Left lung (tissue), 4 donors: ENCODE measurements at regions not wholly inside any gene's neighbourhood (a gene's known extent, or its start where the extent isn't known, plus 50 kb on each side); places are given as distances from the start of the nearest gene placed in this dataset.

Experiments
- ATAC-seq: fragments of 200-7000 bp; cut with Tn5 transposase; one replicate; pipeline ENCODE4 v1.9.1; 2020; ENCODE audit warnings: moderate library complexity
- DNase-seq, 4 donors: peaks; one replicate each; pipeline ENCODE4 v3.0.0-alpha.2; 2013 to 2020
- H3K27ac ChIP-seq, 2 donors: fragments of 200-600 bp; sonication (generic) in 1 of 2; one replicate each; pipeline versions ENCODE4 v1.5.0 to v1.8.0; 2020 to 2021
- H3K27me3 ChIP-seq, 2 donors: fragments of 200-600 bp; sonication (generic) in 1 of 2; one replicate each; pipeline versions ENCODE4 v1.5.0 to v1.8.0; 2020 to 2021
- H3K36me3 ChIP-seq, 2 donors: fragments of 200-600 bp; sonication (generic) in 1 of 2; one replicate each; pipeline versions ENCODE4 v1.5.0 to v1.8.0; 2020 to 2021
- H3K4me1 ChIP-seq, 2 donors: fragments of 200-600 bp; one replicate each; pipeline ENCODE4 v1.8.0; 2021
- H3K4me3 ChIP-seq, 2 donors: fragments of 200-600 bp; sonication (generic) in 1 of 2; one replicate each; pipeline versions ENCODE4 v1.5.0 to v1.8.0; 2020 to 2021; ENCODE audit warnings: mild to moderate bottlenecking in 1 of 2
- H3K9me3 ChIP-seq, 2 donors: fragments of 200-600 bp; sonication (generic) in 1 of 2; one replicate each; pipeline versions ENCODE4 v1.5.0 to v1.8.0; 2020 to 2021
- intact Hi-C, 2 donors: fragments of 100-400 bp; cut with DNase I; formaldehyde crosslinking; loops; one replicate each; pipeline versions ENCODE4 v1.11.2 to v1.14.2; 2022
- TF ChIP-seq, protein P1 (sequence below), 2 donors: fragments of 200-600 bp; sonication (generic) in 1 of 2; IDR thresholded peaks; one replicate each; pipeline versions ENCODE4 v1.5.0 to v1.8.0; 2021; ENCODE audit warnings: antibody characterized with exemption in 2 of 2
- donor health status: DM: no; HTN: yes; CAD: no.
- donor health status: DM: no; HTN: no; CAD: no.

DNA sequence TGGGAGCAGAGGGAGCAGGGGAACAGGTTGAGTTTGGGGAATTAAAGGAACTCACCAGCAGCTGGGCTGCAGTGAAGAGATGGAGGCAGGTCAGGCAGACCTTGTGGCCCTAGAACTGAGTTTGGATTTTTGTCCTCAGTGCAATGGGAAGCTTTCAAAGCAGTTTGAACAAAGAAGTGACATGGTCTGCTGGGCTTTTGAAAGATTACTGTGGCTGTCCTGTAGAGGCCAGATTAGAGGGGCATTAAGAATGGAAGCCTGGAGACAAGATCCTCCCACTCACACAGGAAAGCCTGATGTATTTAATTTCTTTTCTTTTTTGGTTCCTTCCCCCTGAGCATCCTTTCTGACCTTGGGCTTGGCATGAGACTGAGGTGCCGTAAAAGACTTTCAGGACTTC lies 118.1 kb upstream of the LHCGR start:
- Histone ChIP-seq H3K36me3 (no peaks in the 10 kb centered on the region), H3K9me3 (no peaks in the 10 kb centered on the region), H3K4me1 (no peaks in the 10 kb centered on the region), H3K27me3 (no peaks in the 10 kb centered on the region), H3K27ac (no peak overlapping the region), H3K4me3 (no peak overlapping the region)
- intact Hi-C loops: no loop called here
- TF ChIP-seq, protein P1, sequence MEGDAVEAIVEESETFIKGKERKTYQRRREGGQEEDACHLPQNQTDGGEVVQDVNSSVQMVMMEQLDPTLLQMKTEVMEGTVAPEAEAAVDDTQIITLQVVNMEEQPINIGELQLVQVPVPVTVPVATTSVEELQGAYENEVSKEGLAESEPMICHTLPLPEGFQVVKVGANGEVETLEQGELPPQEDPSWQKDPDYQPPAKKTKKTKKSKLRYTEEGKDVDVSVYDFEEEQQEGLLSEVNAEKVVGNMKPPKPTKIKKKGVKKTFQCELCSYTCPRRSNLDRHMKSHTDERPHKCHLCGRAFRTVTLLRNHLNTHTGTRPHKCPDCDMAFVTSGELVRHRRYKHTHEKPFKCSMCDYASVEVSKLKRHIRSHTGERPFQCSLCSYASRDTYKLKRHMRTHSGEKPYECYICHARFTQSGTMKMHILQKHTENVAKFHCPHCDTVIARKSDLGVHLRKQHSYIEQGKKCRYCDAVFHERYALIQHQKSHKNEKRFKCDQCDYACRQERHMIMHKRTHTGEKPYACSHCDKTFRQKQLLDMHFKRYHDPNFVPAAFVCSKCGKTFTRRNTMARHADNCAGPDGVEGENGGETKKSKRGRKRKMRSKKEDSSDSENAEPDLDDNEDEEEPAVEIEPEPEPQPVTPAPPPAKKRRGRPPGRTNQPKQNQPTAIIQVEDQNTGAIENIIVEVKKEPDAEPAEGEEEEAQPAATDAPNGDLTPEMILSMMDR (IDR thresholded peaks at IDR 0.05): no peak
- DNase-seq (no peak), ATAC-seq (no peak)

DNA sequence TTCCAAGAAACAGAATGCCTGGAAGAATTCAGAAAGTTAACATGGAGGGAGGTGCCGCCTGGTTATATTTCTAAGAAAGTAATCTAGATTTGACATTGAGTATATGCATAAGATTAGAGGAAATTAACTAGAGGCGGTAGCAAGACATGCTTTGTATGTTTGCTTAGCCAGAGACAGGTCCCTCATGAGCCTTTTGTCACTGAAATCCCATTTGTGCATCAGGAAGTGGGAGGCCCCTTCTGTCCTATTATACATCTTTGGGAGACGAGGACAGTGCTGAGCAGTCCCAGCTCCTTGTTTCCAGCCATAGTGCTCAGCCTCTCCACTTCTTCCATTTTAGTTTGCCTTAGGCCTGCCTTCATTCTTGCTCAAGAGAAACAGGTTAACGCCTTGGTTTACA lies 115.4 kb upstream of the LHCGR start:
- DNase-seq: no peak
- H3K27me3 ChIP-seq: no peaks in the 10 kb centered on the region
- no peak for ATAC-seq
- no peaks in the 10 kb centered on the region for H3K4me1 ChIP-seq
- H3K9me3 ChIP-seq: no peaks in the 10 kb centered on the region
- TF ChIP-seq, protein P1 (IDR thresholded peaks at IDR 0.05): no peak
- H3K4me3 ChIP-seq: no peak overlapping the region
- H3K36me3 ChIP-seq: no peaks in the 10 kb centered on the region
- no peak overlapping the region for H3K27ac ChIP-seq
- intact Hi-C loops: no loop called here

DNA sequence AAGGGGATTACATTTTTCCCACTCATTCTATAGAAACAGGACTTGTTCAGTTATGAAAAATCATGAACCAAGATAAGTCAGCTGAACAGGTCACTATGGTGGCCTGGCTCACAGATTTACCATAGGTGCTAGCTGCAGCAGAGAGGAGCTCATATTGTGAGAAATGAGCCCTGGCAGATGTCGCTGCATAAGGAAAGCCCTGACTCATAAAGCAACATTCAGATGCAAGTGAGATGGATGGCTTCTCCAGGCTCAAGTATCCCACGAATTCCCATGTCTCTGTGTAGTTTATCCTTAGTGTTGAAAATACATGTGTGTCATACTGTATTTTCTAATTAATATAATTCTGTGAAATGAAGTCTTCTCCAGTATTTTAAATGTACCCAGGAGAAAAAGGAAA lies 115.0 kb upstream of the LHCGR start:
- Histone ChIP-seq H3K36me3 (no peaks in the 10 kb centered on the region), H3K4me3 (no peak overlapping the region), H3K27me3 (no peaks in the 10 kb centered on the region), H3K27ac (no peak overlapping the region), H3K9me3 (no peaks in the 10 kb centered on the region), H3K4me1 (no peaks in the 10 kb centered on the region)
- TF ChIP-seq, protein P1 (IDR thresholded peaks at IDR 0.05): no peak
- intact Hi-C loops: no loop called here
- ATAC-seq (no peak), DNase-seq (no peak)

DNA sequence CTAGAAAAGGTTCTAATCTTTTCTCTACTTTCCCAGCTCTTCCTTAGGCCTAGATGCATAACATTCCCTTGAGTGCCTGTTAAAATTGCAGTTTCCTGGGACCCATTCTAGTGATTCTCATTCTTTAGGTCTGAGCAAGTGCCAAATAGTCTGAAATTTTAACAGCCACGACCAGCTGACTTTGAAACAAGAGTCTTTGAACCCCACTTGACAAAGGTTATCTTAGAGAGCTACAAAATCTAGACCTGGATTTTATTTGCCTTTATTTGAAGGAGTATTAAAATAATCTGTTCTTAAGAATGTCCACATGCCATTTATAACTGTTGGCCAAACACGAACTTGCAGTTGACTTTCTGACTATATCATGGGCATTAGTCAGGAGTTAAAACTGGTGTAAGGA lies 110.2 kb upstream of the LHCGR start:
- TF ChIP-seq, protein P1 (IDR thresholded peaks at IDR 0.05): no peak
- no peaks in the 10 kb centered on the region for H3K9me3 ChIP-seq
- H3K36me3 ChIP-seq: no peaks in the 10 kb centered on the region
- H3K27ac ChIP-seq: no peak overlapping the region
- no peak overlapping the region for H3K4me3 ChIP-seq
- intact Hi-C loops: no loop called here
- peak; percentile 91 for ATAC-seq
- H3K4me1 ChIP-seq: no peaks in the 10 kb centered on the region
- DNase-seq: peak in 1 of 4 donors; percentile 7
- H3K27me3 ChIP-seq: no peaks in the 10 kb centered on the region

DNA sequence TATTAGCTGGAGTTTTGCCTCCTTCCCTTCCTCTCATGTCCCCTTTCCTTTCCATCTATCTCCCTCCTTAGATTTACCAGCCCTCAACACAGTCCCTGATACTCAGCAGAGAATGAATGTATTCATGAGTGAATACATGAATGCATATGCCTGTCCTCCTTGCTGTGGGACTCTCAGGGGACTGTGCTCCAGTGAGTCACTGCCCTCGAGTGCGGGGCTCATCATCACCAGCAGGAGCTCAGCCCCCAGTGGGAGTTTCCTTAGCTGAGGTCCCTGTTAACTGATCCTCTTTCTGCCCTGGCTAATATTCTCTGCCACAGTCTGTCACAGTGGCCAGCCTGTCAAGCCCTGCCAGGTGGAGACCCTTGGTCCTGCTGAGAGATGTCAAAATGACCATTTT lies 104.9 kb upstream of the LHCGR start:
- ATAC-seq (no peak), DNase-seq (no peak)
- Histone ChIP-seq H3K9me3 (no peaks in the 10 kb centered on the region), H3K27ac (no peak overlapping the region), H3K4me3 (no peak overlapping the region), H3K4me1 (peaks cover 0 to 7% of the 10 kb centered on the region in 2 donors), H3K36me3 (no peaks in the 10 kb centered on the region), H3K27me3 (no peaks in the 10 kb centered on the region)
- TF ChIP-seq, protein P1 (IDR thresholded peaks at IDR 0.05): no peak
- intact Hi-C loops: no loop called here
